ACHN (cell line): ENCODE measurements at regions not wholly inside any gene's neighbourhood (a gene's known extent, or its start where the extent isn't known, plus 50 kb on each side); places are given as distances from the start of the nearest gene placed in this dataset.

Source experiments
- DNase-seq: peaks from one replicate; pipeline ENCODE4 v3.0.0-alpha.2; 2015
- in situ Hi-C: cut with HindIII; loops from 2 replicates; pipeline ENCODE4 v1.10.0; 2017; ENCODE audit warnings: low sequenced_read_pairs, low pct_ligation_motif_present, low pct_unique_long_range_greater_than_20kb

DNA sequence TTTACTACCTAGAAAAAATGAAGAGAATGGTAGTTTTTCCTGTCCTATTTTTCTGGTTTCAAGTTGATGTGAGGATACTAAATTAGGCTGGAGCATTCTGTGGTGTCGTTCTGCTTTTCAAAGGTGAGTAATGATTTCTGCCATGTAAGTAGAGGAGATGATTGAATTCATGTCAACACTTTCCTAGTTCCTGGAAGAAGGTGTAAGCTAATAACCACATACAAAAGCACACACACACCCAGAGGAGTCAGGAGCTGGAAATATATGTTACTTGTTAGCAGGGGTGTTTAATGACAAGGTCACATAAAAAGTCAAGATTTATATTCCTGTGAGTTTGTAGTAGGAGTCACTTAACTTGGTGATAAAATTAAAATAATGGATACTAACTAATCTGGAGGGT, 172.1 kb downstream of the TMX3 start:
- in situ Hi-C loops: no loop called here
- DNase-seq: no peak

DNA sequence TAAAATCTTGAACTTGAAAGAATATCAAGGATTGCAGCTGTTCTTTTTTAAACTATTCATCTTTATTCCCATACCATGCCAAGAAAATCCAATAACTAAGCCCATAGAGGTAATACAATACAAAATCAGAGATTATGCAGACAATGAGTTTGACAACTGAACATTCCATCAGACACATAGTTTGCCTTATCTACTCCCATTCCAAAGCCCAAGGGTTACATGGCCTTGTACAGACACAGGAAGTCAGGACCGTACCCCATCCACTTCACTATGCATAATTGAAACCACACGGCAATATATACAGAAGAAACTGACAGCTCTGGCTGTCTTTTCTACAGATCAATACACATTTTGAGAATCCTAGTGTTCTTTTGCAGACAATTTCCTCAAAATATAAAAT, 181.3 kb downstream of the TMX3 start:
- in situ Hi-C loops: no loop called here
- DNase-seq: no peak

DNA sequence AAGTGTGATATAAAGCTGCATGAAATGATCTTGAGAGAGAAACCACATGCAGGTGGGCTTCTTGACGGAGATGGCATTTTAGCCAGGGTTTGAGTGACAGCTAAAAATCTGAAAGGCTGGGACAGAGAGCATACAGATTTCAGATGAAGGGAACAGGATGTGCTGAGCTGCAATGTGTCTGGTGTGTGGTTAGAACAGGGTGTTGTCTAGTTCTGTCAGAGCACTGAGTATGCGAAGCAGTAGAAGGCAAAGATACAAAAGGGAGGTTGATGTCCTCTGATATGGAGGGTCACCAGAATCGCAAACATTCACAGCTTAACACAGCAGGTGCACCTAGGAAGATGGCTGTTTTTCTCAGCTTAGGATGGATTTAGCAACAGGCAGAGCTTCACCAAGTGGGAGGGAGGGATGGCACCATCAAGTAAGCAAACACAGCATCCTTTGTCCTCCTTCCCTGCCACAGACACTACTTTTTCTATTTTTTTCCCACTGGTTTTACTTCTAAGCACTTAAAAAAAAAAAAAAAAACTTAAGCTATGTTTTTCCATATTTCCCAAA, 182.5 kb downstream of the TMX3 start:
- no peak for DNase-seq
- in situ Hi-C loops: no loop called here

DNA sequence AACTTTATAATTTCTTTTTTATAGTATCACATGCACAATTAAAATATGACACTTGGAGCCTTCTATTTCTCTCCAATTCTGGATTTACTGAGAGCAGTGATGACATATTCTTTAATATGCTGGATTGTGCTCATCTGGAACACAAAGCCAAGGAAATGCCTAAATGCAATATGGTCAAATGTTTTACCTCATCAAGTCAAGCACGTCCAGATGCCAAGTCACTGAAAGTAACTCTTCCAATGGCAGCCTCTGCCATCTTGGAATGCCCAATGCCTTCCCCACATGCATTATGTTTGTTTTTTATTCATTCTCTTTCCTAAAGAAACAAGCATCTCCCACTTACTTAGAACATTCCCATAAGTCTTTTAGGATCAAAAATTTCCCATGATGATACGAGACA, 189.8 kb downstream of the TMX3 start:
- in situ Hi-C loops: no loop called here
- DNase-seq: no peak

DNA sequence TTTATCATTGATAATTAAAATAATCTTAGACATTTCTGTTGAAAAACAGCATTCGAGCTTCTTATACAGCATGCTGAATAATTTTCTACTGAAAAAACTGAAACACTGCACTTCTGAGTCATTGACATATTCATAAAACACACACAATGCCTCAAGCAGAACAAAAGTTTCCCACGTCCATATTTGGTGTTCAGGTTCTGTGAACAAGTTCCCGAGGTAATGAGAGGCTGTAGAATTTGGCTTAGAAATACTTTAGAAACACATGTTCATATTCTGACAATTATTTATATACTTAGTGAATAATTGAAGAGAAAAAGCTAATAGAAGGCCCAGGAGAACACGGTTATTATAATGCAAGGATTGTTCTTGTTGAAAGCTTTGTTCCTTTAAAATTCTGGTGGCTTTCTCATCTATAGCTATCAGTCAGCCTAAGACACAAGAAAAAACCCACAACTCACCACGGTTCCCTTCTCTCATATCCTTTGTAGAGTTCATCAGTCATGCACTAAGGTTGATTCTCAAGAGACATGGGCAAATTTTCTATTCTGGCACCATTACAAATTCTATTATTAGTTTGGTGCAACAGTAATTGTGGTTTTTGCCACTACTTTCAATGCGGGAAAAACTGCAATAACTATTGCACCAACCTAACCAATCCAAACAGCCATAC, 194.4 kb downstream of the TMX3 start:
- in situ Hi-C loops: no loop called here

DNA sequence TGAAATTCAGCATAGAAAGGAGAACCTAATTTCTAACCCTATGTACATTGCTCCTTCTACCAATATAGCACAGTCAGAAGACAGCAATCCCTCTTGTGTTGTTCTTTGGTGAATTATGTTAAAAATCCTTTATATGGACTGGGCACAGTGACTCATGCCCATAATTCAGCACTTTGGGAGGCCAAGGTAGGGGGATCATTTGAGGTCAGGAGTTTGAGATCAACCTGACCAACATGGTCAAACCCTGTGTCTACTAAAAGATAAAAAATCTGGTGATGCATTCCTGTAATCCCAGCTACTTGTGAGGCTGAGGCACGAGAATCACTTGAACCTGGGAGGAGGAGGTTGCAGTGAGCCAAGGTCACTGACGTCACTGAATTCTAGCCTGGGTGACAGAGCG, 195.6 kb downstream of the TMX3 start:
- in situ Hi-C loops: no loop called here

More for the DNA sequence above, 194.4 kb downstream of the TMX3 start:
- no peak for DNase-seq

DNA sequence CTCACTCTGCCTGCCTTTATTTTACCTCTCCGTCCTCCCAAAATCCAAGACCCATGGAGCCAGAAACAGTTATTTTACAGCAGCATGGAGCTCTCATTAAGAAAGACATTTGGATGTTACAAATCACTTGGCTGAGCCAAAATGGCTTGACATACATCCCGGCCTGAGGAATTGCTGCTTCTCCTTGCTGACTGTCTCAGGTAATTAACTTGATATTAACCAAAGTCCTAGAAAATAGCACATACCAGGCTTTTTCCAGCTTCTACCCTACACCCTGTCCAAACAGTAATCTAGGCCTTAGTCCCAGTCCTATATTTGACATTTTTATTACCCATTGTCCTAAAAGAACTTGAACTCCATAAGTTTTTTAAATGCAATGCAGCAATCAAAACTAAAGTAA, 205.0 kb downstream of the TMX3 start:
- in situ Hi-C loops: no loop called here
- DNase-seq: no peak

More for the DNA sequence above, 195.6 kb downstream of the TMX3 start:
- no peak for DNase-seq

DNA sequence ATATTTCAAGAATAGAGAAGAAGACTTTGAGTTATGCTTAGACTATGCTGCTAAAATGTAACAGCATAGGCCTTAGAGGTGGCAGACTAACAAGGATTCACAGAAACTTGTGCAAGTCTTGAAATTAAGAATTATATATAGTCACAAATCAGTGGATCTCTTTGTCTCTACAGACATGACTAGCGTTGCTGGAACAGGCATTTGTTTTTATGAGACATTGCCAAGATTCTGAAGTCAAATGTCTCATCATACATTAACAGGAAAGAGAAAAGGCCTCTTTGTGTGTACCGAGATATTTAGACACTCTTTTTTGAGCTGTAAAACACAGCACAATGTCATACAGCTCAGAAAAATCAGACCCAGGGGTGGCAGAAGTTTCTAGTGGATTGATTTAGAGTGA, 207.1 kb downstream of the TMX3 start:
- in situ Hi-C loops: no loop called here
- DNase-seq: no peak

DNA sequence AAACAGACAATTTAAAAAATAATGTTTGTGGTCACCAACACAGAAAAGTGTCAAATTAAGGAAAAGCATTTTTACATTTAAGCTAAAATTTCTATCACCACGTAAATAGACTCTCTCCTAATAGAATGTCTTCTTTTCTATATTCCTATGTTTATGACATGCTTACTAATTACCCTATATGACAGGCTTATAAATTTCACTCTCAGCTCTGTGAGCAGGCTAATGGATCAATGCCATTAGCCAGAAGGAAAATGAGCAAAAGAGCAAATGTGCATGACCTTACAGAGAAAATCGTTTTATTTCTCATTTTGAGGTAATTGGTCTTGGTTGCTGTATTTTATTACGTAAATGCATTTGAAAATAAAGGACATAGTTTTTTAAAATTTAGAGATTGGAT, 209.7 kb downstream of the TMX3 start:
- in situ Hi-C loops: no loop called here

DNA sequence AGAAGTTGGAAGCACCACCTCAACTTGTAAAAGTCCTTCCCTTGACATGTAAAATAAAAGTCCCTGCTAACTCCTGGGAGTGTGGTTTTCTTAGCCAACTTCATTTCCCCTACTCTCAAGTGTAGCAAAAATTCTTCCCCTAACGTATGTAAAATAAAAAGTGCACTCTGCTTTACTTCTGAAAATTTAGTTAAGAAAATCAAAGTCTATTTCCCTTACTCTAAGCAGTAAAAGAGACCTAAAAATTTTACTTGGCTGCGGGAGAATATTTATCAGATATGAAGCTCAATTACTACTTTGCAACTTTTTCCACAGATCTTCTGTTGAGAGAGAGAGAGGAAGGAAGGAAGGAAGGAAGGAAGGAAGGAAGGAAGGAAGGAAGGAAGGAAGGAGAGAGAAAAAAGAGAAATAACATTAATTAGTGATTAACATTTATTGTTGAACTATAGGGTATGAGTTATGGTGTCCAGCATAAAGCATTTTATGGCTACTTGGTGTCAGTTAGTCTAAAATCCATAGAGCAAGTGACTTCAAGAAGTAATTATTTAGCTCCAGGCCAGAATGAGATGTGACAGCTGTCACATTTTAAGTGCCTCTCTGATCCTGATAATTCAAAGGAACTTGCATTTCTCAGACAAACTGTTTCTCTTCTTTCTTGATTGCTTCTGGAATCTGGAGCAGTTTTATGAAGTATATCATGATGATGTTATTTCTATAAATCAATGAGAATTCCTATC, 210.3 kb downstream of the TMX3 start:
- in situ Hi-C loops: no loop called here
- DNase-seq: no peak

More for the DNA sequence above, 209.7 kb downstream of the TMX3 start:
- no peak for DNase-seq

DNA sequence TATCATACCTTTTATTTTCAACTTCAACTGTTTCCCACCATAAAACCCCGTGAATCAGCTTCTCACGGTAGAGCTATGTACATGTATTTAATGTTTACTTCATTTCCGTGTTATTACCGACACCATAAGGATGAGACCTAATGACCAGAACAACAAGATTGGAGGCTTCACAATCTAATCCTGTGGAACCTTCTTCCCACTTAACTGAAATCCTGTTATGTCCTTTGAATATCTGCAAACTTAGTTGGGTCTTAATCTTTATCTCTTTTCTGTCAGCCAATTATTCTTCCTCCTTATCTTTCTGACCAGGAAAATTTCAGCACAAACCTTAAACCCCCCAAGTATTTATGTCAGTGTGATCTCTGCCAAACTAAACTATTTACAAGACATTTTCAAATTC, 214.4 kb downstream of the TMX3 start:
- in situ Hi-C loops: no loop called here
- DNase-seq: no peak

DNA sequence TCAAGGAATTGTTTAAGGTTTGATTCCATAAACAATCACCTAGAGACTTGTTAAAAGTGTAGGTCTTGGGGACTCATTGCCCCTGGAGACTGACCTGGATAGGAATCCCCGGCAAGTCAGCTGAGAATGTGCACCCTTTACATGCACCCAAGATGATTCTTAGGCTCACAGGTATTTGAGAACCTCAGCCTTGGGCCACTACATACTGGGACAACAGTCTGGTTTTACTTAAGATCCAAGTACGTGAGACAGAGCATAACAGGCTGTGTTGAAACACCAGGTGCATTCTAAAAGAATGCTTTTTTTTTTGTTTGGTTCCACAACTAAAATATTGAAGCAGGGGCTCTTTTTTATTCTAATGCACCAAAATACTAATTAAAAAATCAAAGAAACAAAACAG, 215.8 kb downstream of the TMX3 start:
- in situ Hi-C loops: no loop called here
- no peak for DNase-seq

DNA sequence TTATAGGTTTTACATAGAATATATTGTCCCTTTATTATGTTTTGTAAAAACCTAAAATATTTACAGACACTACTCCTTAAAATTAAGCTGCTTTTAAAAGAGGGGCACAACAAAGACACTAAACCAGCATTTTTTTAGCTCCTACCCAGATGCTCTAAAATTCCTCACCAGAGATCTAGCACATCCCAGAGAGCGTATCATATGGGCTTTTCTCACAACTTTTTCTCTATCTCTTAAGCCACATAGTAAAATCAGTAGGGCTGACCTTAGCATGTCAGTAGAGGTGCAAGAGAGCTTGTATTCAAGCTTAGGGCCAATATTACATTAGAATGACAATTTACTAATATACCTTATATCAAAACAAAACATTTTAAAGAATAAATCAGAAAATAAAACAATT, 216.3 kb downstream of the TMX3 start:
- in situ Hi-C loops: no loop called here

DNA sequence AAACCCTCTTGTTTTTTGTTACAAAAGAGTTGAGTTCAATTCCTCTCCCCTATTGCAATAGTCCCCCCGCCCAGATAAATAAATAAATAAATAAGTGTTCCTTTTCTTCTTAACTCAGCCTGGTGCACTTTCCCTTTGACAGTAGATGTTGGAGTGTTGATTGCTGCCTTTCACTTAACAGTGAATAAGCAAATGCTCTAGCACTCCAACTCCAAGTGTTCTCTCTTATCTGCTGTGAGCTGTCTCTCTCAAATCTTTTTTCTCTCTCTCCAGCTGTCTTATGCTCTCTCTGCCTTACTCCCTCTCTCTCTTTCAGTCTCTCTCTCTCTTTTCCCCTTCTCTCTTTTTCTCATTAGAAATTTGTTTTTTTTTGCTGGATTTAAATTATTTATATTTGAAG, 216.7 kb downstream of the TMX3 start:
- in situ Hi-C loops: no loop called here

More for the DNA sequence above, 216.3 kb downstream of the TMX3 start:
- DNase-seq: no peak

DNA sequence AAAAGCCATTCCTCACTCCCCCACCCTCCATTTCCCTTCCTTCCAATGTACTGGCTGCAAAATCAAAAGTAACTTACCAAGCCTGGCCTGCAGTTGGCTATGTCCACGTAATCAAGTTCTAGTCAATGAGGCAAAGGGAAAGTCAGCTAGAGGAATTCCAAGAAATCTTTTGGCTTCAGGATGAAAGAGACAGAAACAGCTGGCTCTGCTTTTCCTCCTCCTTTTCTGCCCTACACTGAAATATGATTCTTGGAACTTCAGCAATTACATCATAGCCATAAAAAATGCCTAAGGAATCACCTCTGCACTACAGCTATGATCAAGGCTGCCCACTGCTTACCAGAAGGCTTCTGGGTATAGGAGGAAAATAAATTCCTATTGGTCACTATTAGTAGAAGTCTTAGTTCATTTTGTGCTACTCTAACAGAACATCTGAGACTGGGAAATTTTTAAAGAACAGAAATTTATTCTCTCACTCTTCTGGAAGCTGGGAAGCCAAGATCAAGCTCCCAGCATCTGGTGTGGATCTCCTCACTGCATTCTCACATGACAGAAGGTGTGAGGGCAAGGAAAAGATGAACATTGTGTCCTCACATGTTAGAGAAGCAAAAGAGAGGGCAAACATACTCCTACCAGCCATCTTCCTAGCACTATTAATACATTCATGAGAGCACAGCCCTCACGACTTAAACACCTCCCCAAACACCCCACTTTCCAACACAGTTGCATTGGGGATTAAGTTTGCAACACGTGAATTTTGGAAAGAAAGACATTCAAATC, 219.9 kb downstream of the TMX3 start:
- in situ Hi-C loops: no loop called here

More for the DNA sequence above, 216.7 kb downstream of the TMX3 start:
- no peak for DNase-seq

DNA sequence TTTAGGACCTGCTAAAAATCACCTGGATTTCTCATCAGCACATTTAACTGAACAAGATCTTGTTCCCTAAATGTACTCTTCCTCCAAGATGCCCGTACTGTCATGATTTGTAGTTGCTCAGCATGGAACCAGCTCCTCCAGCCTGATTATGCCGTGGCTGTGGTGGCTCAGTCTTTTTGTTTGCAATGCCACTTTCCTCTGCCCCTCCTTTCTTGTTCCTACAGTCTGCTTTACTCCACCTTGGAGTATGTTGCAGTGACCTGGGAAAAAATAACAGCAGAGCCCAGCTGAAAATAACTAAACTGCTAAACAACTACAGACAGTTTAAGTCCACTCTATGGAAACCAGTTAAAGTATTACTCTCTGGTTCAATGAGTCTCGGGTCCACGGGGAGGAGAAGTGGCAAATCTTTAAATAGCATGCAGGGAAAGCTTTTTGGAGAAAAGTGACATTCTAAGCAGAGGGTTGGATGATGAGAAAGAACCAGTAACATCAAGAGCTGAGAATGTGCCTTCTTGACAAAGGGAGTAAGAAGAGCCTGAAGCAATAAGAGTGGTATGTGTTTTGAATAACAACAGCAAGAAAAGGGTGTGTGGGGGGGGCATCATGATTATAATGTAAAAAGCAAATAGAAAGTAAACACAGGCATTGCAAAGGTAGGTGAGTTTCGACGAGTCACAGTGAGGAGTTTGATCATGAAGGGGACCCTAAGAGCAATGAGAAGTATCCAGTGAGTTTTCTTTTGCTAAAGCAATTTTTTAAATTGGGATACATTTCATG, 225.7 kb downstream of the TMX3 start:
- no peak for DNase-seq
- in situ Hi-C loops: no loop called here

More for the DNA sequence above, 219.9 kb downstream of the TMX3 start:
- DNase-seq: no peak

DNA sequence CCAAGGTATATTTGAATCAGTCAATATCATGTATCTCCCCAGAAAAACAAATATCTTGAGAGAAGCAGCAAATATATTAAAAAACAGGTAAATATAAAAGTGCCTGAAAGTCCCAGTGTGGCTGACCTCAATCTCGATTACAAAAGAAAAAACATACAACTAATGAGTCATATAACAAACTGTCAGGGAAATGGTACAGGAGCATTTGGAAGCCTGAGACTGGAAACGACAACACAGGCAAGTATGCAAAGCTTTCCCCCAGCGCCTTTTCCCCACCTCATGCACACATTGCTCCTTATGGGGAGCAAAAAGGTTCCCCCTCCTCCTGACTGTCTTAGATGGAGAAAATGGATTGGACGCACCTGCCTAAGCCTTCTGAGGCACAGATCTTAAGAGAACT, 230.7 kb downstream of the TMX3 start:
- no peak for DNase-seq
- in situ Hi-C loops: no loop called here

DNA sequence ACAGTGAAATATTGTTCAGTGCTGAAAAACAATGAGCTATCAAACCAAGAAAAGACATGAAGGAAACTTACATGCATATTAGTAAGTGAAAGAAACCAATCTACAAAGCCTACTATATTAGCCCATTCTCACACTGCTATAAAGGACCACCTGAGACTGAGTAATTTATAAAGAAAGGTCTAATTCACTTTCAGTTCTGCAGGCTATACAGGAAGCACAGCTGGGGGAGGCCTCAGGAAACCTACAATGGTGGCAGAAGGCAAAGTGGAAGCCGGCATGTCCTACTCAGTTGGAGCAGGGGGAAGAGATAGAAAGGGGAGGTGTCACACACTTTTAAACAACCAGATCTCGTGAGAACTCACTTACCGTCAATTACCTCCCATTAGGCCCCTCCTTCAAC, 232.1 kb downstream of the TMX3 start:
- in situ Hi-C loops: no loop called here
- DNase-seq: no peak
